KMS-11 (cell line): ENCODE measurements at regions not wholly inside any gene's neighbourhood (a gene's known extent, or its start where the extent isn't known, plus 50 kb on each side); places are given as distances from the start of the nearest gene placed in this dataset.

Source experiments
- H2AFZ ChIP-seq: fragments of 200-600 bp; sonication (generic); 2 replicates; pipeline ENCODE4 v1.6.1; 2016; ENCODE audit warnings: antibody characterized with exemption, mixed run types, low read depth
- H3K27ac ChIP-seq: fragments of 200-600 bp; sonication (generic); 2 replicates; pipeline ENCODE4 v1.6.1; 2016; ENCODE audit warnings: mild to moderate bottlenecking, mixed run types
- H3K27me3 ChIP-seq: fragments of 200-600 bp; sonication (generic); 2 replicates; pipeline ENCODE4 v1.6.1; 2017; ENCODE audit warnings: mild to moderate bottlenecking, low read depth, mixed run types, moderate library complexity; ENCODE audit not compliant: insufficient read depth
- H3K36me3 ChIP-seq: fragments of 200-600 bp; sonication (generic); 2 replicates; pipeline ENCODE4 v1.6.1; 2017; ENCODE audit warnings: mild to moderate bottlenecking, mixed run types; ENCODE audit not compliant: insufficient read depth
- H3K4me1 ChIP-seq: fragments of 200-600 bp; sonication (generic); 2 replicates; pipeline ENCODE4 v1.6.1; 2016; ENCODE audit warnings: mild to moderate bottlenecking, low read depth, mixed run types; ENCODE audit not compliant: poor library complexity, severe bottlenecking
- H3K4me2 ChIP-seq: fragments of 200-600 bp; sonication (generic); 2 replicates; pipeline ENCODE4 v1.7.0; 2016; ENCODE audit warnings: mild to moderate bottlenecking, mixed run types
- H3K4me3 ChIP-seq: fragments of 200-600 bp; sonication (generic); IDR thresholded peaks from 2 replicates; pipeline ENCODE4 v1.6.1; 2017; ENCODE audit warnings: low read depth, low read length, mixed read lengths; ENCODE audit not compliant: insufficient read depth
- H3K79me2 ChIP-seq: fragments of 200-600 bp; sonication (generic); 2 replicates; pipeline ENCODE4 v1.6.1; 2016; ENCODE audit warnings: low read depth, mixed run types; ENCODE audit not compliant: insufficient read depth
- H3K9ac ChIP-seq: fragments of 200-600 bp; sonication (generic); 2 replicates; pipeline ENCODE4 v1.6.1; 2016; ENCODE audit warnings: mild to moderate bottlenecking, mixed run types
- H4K20me1 ChIP-seq: fragments of 200-600 bp; sonication (generic); 2 replicates; pipeline ENCODE4 v1.6.1; 2016; ENCODE audit warnings: mild to moderate bottlenecking, mixed run types; ENCODE audit not compliant: insufficient read depth
- TF ChIP-seq, protein P1 (sequence below): fragments of 200-600 bp; sonication (generic); conservative IDR thresholded peaks from 2 replicates; pipeline ENCODE4 v1.6.1; 2017; ENCODE audit warnings: low read depth, mild to moderate bottlenecking, antibody characterized with exemption, low read length, moderate library complexity, mixed read lengths

DNA sequence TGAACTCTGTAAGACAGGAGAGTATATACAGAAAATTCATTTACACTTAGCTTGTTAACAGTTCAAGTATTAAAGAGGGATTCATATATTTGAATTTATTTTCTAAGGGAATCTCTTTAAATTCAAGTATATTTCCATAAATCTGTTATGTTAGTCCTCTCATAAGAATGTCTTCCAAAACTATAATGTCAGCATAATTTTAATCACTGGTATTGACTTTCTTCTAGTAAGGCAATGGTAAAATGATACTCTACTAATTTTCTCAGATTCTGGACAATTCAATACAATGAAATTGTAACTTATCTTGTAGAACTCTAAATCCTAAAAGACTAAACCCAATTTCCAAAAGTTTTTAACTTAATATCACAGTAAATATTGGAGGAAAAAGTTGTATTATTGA, 66.3 kb upstream of the EPHA6 start:
- Histone ChIP-seq H3K79me2 (no peaks in the 10 kb centered on the region), H2AFZ (no peak overlapping the region), H3K36me3 (no peaks in the 10 kb centered on the region), H3K4me3 (no peak overlapping the region), H3K27ac (no peak overlapping the region), H3K27me3 (no peaks in the 10 kb centered on the region), H4K20me1 (no peaks in the 10 kb centered on the region), H3K4me1 (no peaks in the 10 kb centered on the region), H3K4me2 (no peak overlapping the region), H3K9ac (no peak overlapping the region)
- TF ChIP-seq, protein P1, sequence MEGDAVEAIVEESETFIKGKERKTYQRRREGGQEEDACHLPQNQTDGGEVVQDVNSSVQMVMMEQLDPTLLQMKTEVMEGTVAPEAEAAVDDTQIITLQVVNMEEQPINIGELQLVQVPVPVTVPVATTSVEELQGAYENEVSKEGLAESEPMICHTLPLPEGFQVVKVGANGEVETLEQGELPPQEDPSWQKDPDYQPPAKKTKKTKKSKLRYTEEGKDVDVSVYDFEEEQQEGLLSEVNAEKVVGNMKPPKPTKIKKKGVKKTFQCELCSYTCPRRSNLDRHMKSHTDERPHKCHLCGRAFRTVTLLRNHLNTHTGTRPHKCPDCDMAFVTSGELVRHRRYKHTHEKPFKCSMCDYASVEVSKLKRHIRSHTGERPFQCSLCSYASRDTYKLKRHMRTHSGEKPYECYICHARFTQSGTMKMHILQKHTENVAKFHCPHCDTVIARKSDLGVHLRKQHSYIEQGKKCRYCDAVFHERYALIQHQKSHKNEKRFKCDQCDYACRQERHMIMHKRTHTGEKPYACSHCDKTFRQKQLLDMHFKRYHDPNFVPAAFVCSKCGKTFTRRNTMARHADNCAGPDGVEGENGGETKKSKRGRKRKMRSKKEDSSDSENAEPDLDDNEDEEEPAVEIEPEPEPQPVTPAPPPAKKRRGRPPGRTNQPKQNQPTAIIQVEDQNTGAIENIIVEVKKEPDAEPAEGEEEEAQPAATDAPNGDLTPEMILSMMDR, result no peak

DNA sequence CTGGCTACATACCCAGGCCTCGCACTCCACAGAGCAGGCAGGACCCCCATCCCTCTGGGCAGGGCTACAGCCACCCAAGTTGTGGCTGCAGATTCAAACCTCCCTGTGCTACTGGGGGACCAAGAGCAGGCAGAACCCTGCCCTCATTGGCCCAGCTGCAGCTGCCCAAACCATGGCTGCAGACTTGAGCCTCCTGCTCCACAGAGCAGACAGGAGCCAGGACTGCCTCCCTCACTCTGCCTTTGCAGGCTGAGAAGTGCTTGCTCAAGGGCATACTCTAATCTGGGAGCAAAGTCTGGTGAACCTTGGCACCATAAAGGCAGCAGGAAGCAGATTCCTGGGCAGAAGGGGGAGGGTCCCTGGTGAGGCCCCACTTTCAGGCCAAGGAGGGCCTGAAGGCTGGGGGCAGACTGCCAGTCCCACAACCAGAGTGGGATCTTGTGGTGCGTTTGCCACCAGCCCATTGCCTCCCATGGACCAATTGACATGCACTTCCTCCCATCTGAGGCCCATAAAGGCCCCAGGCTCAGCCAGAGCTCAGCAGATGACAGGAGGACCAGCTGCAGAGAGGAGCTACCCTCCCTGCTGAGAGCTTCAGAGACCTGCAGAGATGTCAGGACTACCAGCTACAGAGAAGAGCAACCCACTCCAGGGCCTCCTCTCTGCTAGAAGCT, 64.2 kb upstream of the EPHA6 start:
- Histone ChIP-seq H3K9ac (no peak overlapping the region), H3K4me1 (no peaks in the 10 kb centered on the region), H3K4me3 (no peak overlapping the region), H4K20me1 (no peaks in the 10 kb centered on the region), H2AFZ (no peak overlapping the region), H3K27ac (no peak overlapping the region), H3K4me2 (no peak overlapping the region), H3K79me2 (no peaks in the 10 kb centered on the region), H3K36me3 (no peaks in the 10 kb centered on the region), H3K27me3 (no peaks in the 10 kb centered on the region)
- TF ChIP-seq, protein P1, result no peak

DNA sequence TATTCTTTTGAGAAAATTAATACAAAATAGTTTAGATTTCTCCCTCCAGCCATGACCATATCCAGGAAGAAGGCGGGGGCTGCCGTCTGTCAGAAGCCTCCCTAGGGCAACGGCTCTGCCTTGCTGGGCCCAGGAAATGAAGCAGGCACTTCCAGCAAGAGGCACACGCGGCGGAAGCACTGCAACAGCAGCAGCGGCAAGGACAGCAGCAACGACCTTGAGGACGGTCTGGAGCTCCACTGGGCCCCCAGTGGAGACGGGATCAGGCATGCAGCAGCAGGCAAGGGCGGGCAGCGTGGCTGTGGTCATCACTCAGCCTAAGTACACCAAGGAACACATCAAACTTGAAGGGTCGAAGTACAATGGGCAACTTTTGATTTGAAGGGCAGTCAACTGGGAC, 61.3 kb upstream of the EPHA6 start:
- no peak overlapping the region for H3K27ac ChIP-seq
- H3K4me3 ChIP-seq, result no peak overlapping the region
- H3K4me2 ChIP-seq, result no peak overlapping the region
- TF ChIP-seq, protein P1, result no peak
- H3K36me3 ChIP-seq, result no peaks in the 10 kb centered on the region
- no peak overlapping the region for H2AFZ ChIP-seq
- H3K4me1 ChIP-seq, result peaks cover 8% of the 10 kb centered on the region
- H4K20me1 ChIP-seq, result no peaks in the 10 kb centered on the region
- no peaks in the 10 kb centered on the region for H3K27me3 ChIP-seq
- H3K79me2 ChIP-seq, result no peaks in the 10 kb centered on the region
- no peak overlapping the region for H3K9ac ChIP-seq

DNA sequence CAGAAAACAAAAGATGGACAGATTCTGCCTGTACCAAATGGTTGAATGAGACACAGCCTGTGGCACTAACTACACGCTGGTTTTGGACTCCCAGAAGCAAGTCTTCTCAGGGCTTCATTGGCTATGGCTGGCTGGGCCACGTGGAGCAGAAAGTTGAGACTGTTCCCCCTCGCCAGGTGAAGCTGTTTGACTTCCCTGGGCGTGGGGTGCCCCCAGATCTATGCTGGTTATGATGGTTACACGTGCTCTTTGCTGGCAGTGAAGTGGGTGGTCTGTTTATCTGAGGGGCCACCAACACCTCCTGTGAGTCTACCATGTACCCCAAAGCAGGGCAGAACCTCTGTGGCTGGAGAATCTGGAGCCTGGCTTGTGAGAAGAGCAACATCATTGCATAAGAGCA, 60.3 kb upstream of the EPHA6 start:
- H3K36me3 ChIP-seq, result no peaks in the 10 kb centered on the region
- no peaks in the 10 kb centered on the region for H3K79me2 ChIP-seq
- H3K9ac ChIP-seq, result no peak overlapping the region
- TF ChIP-seq, protein P1, result no peak
- H3K27me3 ChIP-seq, result no peaks in the 10 kb centered on the region
- H2AFZ ChIP-seq, result no peak overlapping the region
- H3K4me1 ChIP-seq, result peaks cover 8% of the 10 kb centered on the region
- H3K4me3 ChIP-seq, result no peak overlapping the region
- H4K20me1 ChIP-seq, result no peaks in the 10 kb centered on the region
- H3K27ac ChIP-seq, result no peak overlapping the region
- H3K4me2 ChIP-seq, result no peak overlapping the region
